Stomach (tissue), 8 donors: ENCODE measurements at regions not wholly inside any gene's neighbourhood (a gene's known extent, or its start where the extent isn't known, plus 50 kb on each side); places are given as distances from the start of the nearest gene placed in this dataset.
"Not testable (repeated sequence)": the region's sequence is repeated elsewhere in the genome, so short reads cannot be mapped to it uniquely, and the experiment has no call there.

Experiments
- DNase-seq, 2 donors: peaks; one replicate each; pipeline versions ENCODE4 v3.0.0 to v3.0.0-alpha.2; 2013 to 2019
- H3K27ac ChIP-seq, 5 donors: fragments of 200-600 bp in 4 of 5; sonication (generic) in 4 of 5; one replicate each; pipeline ENCODE4 v1.5.1; 2013 to 2019; ENCODE audit warnings: mild to moderate bottlenecking in 1 of 5, moderate library complexity in 1 of 5
- H3K27me3 ChIP-seq, 3 donors: fragments of 200-600 bp; sonication (generic); one replicate each; pipeline ENCODE4 v1.5.1; 2017 to 2019; ENCODE audit warnings: mixed run types in 1 of 3
- H3K36me3 ChIP-seq, 4 donors: fragments of 200-600 bp; sonication (generic); 1 replicate in 3 of 4; 2 replicates in 1 of 4; pipeline ENCODE4 v1.5.1; 2016 to 2019
- H3K4me1 ChIP-seq, 4 donors: fragments of 200-600 bp; sonication (generic); one replicate each; pipeline ENCODE4 v1.5.1; 2016 to 2019
- H3K4me3 ChIP-seq, 4 donors: fragments of 200-600 bp; sonication (generic) in 3 of 4; one replicate each; pipeline ENCODE4 v1.5.1; 2016 to 2019; ENCODE audit warnings: mild to moderate bottlenecking in 1 of 4
- H3K9me3 ChIP-seq, 4 donors: fragments of 200-600 bp; sonication (generic); one replicate each; pipeline ENCODE4 v1.5.1; 2016 to 2019
- EP300 ChIP-seq: sonication (generic); formaldehyde crosslinking; IDR thresholded peaks from one replicate; pipeline ENCODE4 v1.6.1; 2017; ENCODE audit warnings: antibody characterized with exemption
- POLR2A ChIP-seq, 4 donors: fragments of 450-650 bp; IDR thresholded peaks; one replicate each; pipeline ENCODE4 v1.6.1; 2016; ENCODE audit warnings: antibody characterized with exemption in 4 of 4, control low read depth in 2 of 4, mild to moderate bottlenecking in 1 of 4, moderate library complexity in 1 of 4
- POLR2AphosphoS5 ChIP-seq, 3 donors: sonication (generic); formaldehyde crosslinking; IDR thresholded peaks; one replicate each; pipeline ENCODE4 v1.6.1; 2016; ENCODE audit warnings: antibody characterized with exemption in 3 of 3
- WGBS, 5 donors: extraction: QIAGEN DNeasy Blood & Tissue Kit in 3 of 5; methylation state at CpG; one replicate each; pipeline versions ENCODE4 v1.1.5 to v1.1.7; 2013 to 2018; 5-methylcytosine and 5-hydroxymethylcytosine counted together
- intact Hi-C: fragments of 100-400 bp; cut with DNase I; formaldehyde crosslinking; loops from one replicate; pipeline ENCODE4 v1.15.1; 2023; ENCODE audit warnings: low total_unique reads
- TF ChIP-seq, protein P1 (sequence below), 7 experiments: fragments of 450-650 bp in 4 of 7; fragments of 200-600 bp in 3 of 7; sonication (generic) in 3 of 7; IDR thresholded peaks; one replicate each; pipeline ENCODE4 v1.5.1; 2016 to 2019; ENCODE audit warnings: antibody characterized with exemption in 7 of 7, control low read depth in 2 of 7, mild to moderate bottlenecking in 1 of 7
- donor health status: healthy with polysubstance abuse.
- donor health status: Bipolar disorder and iron deficiency.
- donor health status: healthy.

GRCh38 chr17:77038884-77039555, 101.7 kb upstream of the SEC14L1 start:
- DNase-seq = no peak
- Histone ChIP-seq H3K4me1 (peaks cover 5 to 11% (median 9%) of the 10 kb centered on the region in 4 donors), H3K4me3 (no peak overlapping the region), H3K36me3 (no peaks in the 10 kb centered on the region), H3K27ac (no peak overlapping the region), H3K27me3 (peaks cover 0 to 84% (median 33%) of the 10 kb centered on the region in 3 donors), H3K9me3 (no peaks in the 10 kb centered on the region)
- intact Hi-C loops = no loop called here
- TF ChIP-seq EP300 (no peak), POLR2AphosphoS5 (IDR thresholded peaks at IDR 0.05) (no peak), POLR2A (IDR thresholded peaks at IDR 0.05) (no peak)
- 78 to 84% (median 79%) methylated on average over 20 of the region's 20 CpGs for WGBS, 5 donors

DNA sequence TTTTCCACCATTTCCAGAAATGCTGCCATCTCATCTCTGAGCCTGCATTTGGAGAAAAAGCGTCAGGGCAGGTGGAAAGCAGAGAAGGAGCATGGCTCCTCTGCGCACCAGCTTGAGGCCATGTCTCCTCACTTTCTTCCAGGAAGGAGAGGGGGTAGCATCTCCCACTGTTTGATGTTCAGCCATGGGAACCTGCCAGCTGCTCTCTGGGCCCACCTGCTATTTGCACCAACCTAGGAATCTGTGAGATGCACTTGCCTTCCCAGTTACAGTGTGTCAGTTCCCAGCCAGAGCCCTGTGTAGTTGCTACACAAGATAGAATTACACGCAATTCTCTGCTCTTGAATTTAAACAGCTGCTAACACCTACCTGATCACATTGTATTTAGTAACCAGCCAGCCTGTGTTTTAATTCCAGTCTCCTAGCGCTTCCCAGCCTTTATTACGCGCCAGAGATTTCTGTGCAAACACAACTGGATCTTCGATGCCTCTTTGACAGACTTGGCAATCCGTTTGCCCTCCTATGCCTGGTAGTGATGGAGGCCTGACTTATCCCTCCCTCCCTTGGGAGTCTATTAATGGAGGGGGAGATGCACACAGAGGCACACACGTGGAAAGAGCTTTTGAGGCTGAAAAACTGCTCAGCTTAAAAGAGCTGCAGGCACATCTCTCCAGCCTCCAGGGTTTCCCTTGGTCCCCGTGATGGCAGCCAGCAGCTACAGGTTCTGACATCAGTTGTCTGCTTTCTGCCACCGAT, 98.1 kb upstream of the SEC14L1 start:
- no peak overlapping the region for H3K27ac ChIP-seq
- no peak for DNase-seq
- H3K36me3 ChIP-seq = no peaks in the 10 kb centered on the region
- no peak overlapping the region for H3K4me3 ChIP-seq
- H3K4me1 ChIP-seq = peaks cover 0 to under 1% (median 0%) of the 10 kb centered on the region in 4 donors
- peaks cover 0 to 55% (median 16%) of the 10 kb centered on the region in 3 donors for H3K27me3 ChIP-seq
- H3K9me3 ChIP-seq = no peaks in the 10 kb centered on the region
- intact Hi-C loops = no loop called here
- 66 to 74% (median 71%) methylated on average over 10 to 11 of the region's 11 CpGs for WGBS, 5 donors
- TF ChIP-seq EP300 (no peak), POLR2AphosphoS5 (IDR thresholded peaks at IDR 0.05) (no peak), POLR2A (IDR thresholded peaks at IDR 0.05) (no peak)
- TF ChIP-seq, protein P1, sequence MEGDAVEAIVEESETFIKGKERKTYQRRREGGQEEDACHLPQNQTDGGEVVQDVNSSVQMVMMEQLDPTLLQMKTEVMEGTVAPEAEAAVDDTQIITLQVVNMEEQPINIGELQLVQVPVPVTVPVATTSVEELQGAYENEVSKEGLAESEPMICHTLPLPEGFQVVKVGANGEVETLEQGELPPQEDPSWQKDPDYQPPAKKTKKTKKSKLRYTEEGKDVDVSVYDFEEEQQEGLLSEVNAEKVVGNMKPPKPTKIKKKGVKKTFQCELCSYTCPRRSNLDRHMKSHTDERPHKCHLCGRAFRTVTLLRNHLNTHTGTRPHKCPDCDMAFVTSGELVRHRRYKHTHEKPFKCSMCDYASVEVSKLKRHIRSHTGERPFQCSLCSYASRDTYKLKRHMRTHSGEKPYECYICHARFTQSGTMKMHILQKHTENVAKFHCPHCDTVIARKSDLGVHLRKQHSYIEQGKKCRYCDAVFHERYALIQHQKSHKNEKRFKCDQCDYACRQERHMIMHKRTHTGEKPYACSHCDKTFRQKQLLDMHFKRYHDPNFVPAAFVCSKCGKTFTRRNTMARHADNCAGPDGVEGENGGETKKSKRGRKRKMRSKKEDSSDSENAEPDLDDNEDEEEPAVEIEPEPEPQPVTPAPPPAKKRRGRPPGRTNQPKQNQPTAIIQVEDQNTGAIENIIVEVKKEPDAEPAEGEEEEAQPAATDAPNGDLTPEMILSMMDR (IDR thresholded peaks at IDR 0.05) = no peak

- WGBS, 5 donors = 77 to 87% (median 78%) methylated on average over 7 of the region's 7 CpGs
- H3K27me3 ChIP-seq = peaks cover 0 to 38% (median 8%) of the 10 kb centered on the region in 3 donors
- H3K4me3 ChIP-seq = no peak overlapping the region
- intact Hi-C loops = no loop called here
- H3K36me3 ChIP-seq = no peaks in the 10 kb centered on the region
- no peaks in the 10 kb centered on the region for H3K9me3 ChIP-seq
- TF ChIP-seq, protein P1 (IDR thresholded peaks at IDR 0.05) = no peak
- TF ChIP-seq EP300 (no peak), POLR2AphosphoS5 (IDR thresholded peaks at IDR 0.05) (no peak), POLR2A (IDR thresholded peaks at IDR 0.05) (no peak)
- H3K27ac ChIP-seq = no peak overlapping the region
- H3K4me1 ChIP-seq = no peaks in the 10 kb centered on the region
- DNase-seq = no peak
Measured at GRCh38 chr17:77045441-77046041, 95.2 kb upstream of the SEC14L1 start.

DNA sequence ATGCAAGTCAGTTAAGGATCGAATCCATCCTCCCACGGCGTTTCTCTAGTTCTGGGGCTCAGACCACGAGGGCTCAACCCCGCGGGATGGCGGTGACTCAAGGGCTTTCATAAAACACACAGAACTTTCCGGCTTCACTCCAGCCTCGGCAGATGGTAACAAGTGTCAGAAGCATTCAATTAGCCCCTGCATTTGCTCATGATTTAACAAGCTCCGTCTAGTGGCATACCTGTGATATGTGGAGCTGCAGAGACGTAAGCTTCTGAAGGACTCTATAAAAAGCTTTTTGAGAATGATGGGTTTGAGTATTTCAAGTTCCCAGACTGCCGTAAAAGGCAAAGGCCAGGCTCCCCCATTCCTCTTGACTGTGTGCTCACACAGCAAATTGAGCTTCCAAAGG, 91.3 kb upstream of the SEC14L1 start:
- intact Hi-C loops = no loop called here
- 55 to 65% (median 64%) methylated on average over 12 of the region's 12 CpGs for WGBS, 5 donors

GRCh38 chr17:77050901-77051300, 89.9 kb upstream of the SEC14L1 start:
- H3K27me3 ChIP-seq = peaks cover 0 to 69% (median 22%) of the 10 kb centered on the region in 3 donors

More for the DNA sequence above, 91.3 kb upstream of the SEC14L1 start:
- Histone ChIP-seq H3K4me1 (no peaks in the 10 kb centered on the region), H3K27me3 (peaks cover 0 to 54% (median 19%) of the 10 kb centered on the region in 3 donors), H3K27ac (no peak overlapping the region), H3K9me3 (no peaks in the 10 kb centered on the region), H3K4me3 (no peak overlapping the region), H3K36me3 (no peaks in the 10 kb centered on the region)
- DNase-seq = no peak
- TF ChIP-seq POLR2AphosphoS5 (IDR thresholded peaks at IDR 0.05) (no peak), EP300 (no peak), POLR2A (IDR thresholded peaks at IDR 0.05) (no peak)
- TF ChIP-seq, protein P1 (IDR thresholded peaks at IDR 0.05) = no peak

More at GRCh38 chr17:77050901-77051300, 89.9 kb upstream of the SEC14L1 start:
- H3K9me3 ChIP-seq, intact Hi-C loops, DNase-seq, H3K4me3 ChIP-seq, H3K27ac ChIP-seq, H3K36me3 ChIP-seq, H3K4me1 ChIP-seq: not testable (repeated sequence)
- 85 to 91% (median 88%) methylated on average over 14 of the region's 14 CpGs for WGBS, 5 donors
